Neural crest cell (in vitro differentiated cells): ENCODE measurements at regions not wholly inside any gene's neighbourhood (a gene's known extent, or its start where the extent isn't known, plus 50 kb on each side); places are given as distances from the start of the nearest gene placed in this dataset.

Experiments used
- DNase-seq: peaks from one replicate; pipeline ENCODE4 v3.0.0; 2021; ENCODE audit warnings: low read depth, mixed read lengths, low spot score
- H3K27ac Mint-ChIP-seq: one replicate; pipeline ENCODE4 v1.8.0; 2021; ENCODE audit warnings: mild to moderate bottlenecking, mixed read lengths; ENCODE audit not compliant: unreplicated experiment
- H3K27me3 Mint-ChIP-seq: 2 replicates; pipeline ENCODE4 v1.8.0; 2021; ENCODE audit warnings: low read depth, mild to moderate bottlenecking, mixed read lengths
- H3K36me3 Mint-ChIP-seq: 2 replicates; pipeline ENCODE4 v1.8.0; 2021; ENCODE audit warnings: low read depth, mild to moderate bottlenecking, mixed read lengths
- H3K4me1 Mint-ChIP-seq: 2 replicates; pipeline ENCODE4 v1.8.0; 2021; ENCODE audit warnings: mixed read lengths
- H3K4me3 Mint-ChIP-seq: one replicate; pipeline ENCODE4 v1.8.0; 2021; ENCODE audit warnings: mild to moderate bottlenecking, mixed read lengths
- H3K9me3 Mint-ChIP-seq: 2 replicates; pipeline ENCODE4 v1.8.0; 2021; ENCODE audit warnings: mixed read lengths
- CTCF ChIP-seq: fragments of 200-600 bp; sonication (generic); conservative IDR thresholded peaks from 2 replicates; pipeline ENCODE4 v1.5.0; 2021; ENCODE audit warnings: antibody characterized with exemption, mild to moderate bottlenecking

- no peaks in the 10 kb centered on the region for H3K27me3 Mint-ChIP-seq
- H3K27ac Mint-ChIP-seq: no peak overlapping the region
- peaks cover 13% of the 10 kb centered on the region for H3K4me1 Mint-ChIP-seq
- no peaks in the 10 kb centered on the region for H3K36me3 Mint-ChIP-seq
- no peaks in the 10 kb centered on the region for H3K9me3 Mint-ChIP-seq
- H3K4me3 Mint-ChIP-seq: no peak overlapping the region
- no peak for DNase-seq
- TF ChIP-seq CTCF: no peak
Observed at GRCh38 chr15:47985568-47985967, 135.2 kb upstream of the SLC24A5 start.

GRCh38 chr15:47987461-47987860, 133.3 kb upstream of the SLC24A5 start:
- Mint-ChIP-seq H3K27ac (no peak overlapping the region), H3K4me1 (peaks cover 16% of the 10 kb centered on the region), H3K36me3 (no peaks in the 10 kb centered on the region), H3K4me3 (no peak overlapping the region), H3K27me3 (no peaks in the 10 kb centered on the region), H3K9me3 (no peaks in the 10 kb centered on the region)
- DNase-seq: no peak
- no peak for TF ChIP-seq CTCF

GRCh38 chr15:47987908-47988532, 132.8 kb upstream of the SLC24A5 start:
- Mint-ChIP-seq H3K36me3 (no peaks in the 10 kb centered on the region), H3K9me3 (no peaks in the 10 kb centered on the region), H3K4me3 (no peak overlapping the region), H3K27me3 (no peaks in the 10 kb centered on the region), H3K4me1 (peaks cover 16% of the 10 kb centered on the region), H3K27ac (no peak overlapping the region)
- TF ChIP-seq CTCF: peak; percentile 92
- peak; percentile 21 for DNase-seq

GRCh38 chr15:47988564-47988963, 132.2 kb upstream of the SLC24A5 start:
- H3K4me1 Mint-ChIP-seq: peaks cover 16% of the 10 kb centered on the region

GRCh38 chr15:47990821-47991220, 130.0 kb upstream of the SLC24A5 start:
- no peaks in the 10 kb centered on the region for H3K36me3 Mint-ChIP-seq
- H3K27me3 Mint-ChIP-seq: no peaks in the 10 kb centered on the region
- no peak for TF ChIP-seq CTCF
- peaks cover 16% of the 10 kb centered on the region for H3K4me1 Mint-ChIP-seq
- no peaks in the 10 kb centered on the region for H3K9me3 Mint-ChIP-seq
- no peak overlapping the region for H3K27ac Mint-ChIP-seq
- DNase-seq: no peak
- H3K4me3 Mint-ChIP-seq: no peak overlapping the region

More at GRCh38 chr15:47988564-47988963, 132.2 kb upstream of the SLC24A5 start:
- Mint-ChIP-seq H3K27ac (no peak overlapping the region), H3K9me3 (no peaks in the 10 kb centered on the region), H3K4me3 (no peak overlapping the region), H3K36me3 (no peaks in the 10 kb centered on the region), H3K27me3 (no peaks in the 10 kb centered on the region)
- no peak for TF ChIP-seq CTCF
- no peak for DNase-seq
